ENCODE measurements at regions not wholly inside any gene's neighbourhood (a gene's known extent, or its start where the extent isn't known, plus 50 kb on each side); places are given as distances from the start of the nearest gene placed in this dataset.

DNA sequence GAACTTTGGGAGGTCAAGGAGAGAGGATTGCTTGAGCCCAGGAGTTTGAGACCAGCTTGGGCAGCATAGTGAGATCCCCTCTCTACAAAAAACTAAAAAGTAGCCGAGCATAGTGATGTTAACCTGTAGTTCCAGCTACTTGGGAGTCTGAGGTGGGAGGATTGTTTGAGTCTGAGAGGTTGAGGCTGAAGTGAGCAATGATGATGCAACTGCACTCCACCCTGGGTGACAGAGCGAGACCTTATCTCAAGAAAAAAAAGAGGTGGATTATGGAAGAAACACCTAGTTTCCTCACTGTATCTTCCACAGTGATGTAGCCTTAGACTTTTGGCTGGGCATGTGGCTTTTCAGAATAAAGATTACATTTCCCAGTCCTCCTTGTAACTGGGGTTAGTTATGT lies 237.2 kb upstream of the SPRED2 start:
- DNase-seq: no peak

DNA sequence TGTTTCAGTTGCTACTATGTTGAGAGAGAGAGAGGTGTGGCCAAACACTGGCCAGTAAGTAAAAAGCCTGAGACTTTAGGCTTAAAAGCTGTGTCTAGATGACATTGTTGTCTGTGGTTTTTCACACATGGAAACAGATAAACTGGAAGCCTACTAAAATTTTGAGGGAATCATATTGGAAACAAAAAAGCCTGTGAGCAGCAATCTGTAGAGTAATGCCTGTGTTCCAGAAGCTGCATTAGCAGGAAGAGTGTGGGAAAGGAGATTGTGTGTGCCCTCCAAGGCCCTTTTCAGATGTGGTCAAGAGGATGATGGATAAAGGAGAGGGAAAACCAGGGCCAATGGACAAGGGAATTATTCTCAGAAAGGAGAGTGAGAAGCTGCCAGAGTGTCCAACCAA lies 236.3 kb upstream of the SPRED2 start:
- no peak for DNase-seq

DNA sequence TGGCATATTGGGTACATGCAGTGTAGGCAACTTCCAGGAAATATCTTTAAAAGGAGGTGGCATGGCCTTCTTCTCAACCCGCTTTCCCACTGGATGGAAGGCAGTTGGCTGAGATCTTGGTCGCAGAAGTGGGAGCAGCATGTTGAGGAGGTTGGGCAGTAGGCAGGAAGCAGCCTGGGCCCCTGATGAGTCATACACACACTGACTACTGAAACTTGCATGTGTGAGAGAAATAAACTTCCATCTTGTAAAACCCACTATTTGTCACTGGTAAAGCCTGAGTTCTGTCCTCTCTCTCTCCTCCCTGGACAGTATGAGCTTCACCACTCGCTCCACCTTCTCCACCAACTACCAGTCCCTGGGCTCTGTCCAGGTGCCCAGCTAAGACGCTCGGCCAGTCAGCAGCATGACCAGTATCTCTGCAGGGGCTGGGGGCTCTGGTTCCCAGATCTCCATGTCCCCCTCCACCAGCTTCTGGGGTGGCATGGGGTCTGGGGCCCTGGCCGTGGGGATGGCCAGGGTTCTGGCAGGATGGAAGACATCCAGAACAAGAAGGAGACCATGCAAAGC lies 233.8 kb upstream of the SPRED2 start:
- no peak for DNase-seq

DNA sequence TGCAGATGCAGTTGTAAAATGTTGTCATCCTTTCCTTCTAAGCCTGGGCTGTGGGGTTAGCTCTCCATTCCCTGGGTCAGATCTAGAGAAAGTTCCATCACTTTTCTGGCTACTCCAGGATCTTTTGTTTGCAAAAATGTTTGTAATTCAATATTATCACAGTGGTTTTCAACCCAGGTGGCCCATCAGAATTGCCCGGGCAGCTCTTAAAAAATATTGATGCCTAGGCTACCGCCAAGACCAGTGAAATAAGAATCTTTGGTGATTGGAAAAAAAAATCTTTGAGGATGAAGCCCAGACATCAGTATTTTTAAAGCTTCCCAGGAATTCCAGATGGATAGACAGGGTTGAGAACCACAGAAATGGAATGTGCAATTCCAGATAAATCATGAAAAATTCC lies 232.5 kb upstream of the SPRED2 start:
- no peak for DNase-seq

DNA sequence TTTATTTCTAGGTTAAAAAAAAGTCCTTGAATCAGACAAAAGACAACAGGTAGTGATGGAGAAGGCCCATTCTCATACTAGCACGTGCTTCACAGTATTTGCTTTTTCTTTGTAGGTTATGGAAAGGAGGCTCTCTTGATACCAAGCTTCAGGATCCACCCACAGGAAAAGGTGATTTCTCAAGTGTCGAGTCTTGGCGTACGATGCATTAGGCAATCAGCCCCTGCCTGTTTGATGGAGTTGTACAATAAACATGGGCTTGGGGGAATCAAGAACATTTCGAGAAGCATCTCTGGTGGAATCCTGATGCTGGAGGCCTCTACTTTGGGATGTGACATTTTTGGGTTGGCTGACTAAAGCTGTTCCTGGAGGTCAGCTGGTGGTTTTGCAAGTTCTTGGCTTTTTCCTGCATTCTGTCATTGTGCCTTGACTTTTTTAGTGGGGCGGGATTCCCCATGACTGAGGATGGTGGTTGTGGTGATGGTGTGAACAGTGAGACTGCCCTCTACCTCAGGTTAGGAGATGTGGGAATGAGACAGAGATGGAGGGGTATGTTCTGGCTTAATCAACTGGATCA lies 231.5 kb upstream of the SPRED2 start:
- DNase-seq: no peak

DNA sequence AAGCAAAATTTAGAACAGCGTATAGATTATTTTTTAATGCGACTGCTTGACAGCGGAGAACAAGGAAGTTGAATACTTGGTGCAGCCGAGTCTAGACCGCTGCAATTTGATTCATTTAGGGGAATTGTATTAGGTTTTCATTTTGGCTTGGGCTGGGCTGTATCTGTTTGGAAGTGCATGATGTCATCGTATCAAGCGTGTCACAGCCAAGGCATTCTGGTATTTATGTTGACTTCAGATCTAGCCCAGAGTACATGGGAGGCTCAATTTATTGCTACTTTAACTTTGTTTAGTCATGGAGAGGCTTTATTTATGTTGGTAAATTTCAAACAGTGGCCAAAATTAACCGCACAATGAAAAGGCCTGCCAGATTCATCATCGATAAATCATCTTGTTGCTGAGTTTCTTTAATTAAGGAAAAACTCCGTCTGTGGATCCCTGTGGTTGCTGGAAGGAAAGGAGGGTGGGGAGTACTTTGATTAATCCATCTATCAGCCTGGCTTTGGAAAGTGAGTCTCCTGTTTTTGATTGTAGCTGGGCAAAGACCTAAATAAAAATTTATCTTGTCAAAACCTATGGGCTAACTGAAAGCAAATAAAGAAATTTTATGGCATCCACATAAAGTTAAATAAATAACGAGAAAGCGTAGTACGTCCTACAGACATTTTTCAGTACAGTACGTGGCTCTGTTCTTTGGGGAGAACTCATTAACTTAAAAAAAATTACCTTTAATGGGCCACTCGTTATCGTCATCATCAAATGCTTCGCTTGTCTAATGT lies 230.4 kb upstream of the SPRED2 start:
- peak; percentile 27 for DNase-seq

DNA sequence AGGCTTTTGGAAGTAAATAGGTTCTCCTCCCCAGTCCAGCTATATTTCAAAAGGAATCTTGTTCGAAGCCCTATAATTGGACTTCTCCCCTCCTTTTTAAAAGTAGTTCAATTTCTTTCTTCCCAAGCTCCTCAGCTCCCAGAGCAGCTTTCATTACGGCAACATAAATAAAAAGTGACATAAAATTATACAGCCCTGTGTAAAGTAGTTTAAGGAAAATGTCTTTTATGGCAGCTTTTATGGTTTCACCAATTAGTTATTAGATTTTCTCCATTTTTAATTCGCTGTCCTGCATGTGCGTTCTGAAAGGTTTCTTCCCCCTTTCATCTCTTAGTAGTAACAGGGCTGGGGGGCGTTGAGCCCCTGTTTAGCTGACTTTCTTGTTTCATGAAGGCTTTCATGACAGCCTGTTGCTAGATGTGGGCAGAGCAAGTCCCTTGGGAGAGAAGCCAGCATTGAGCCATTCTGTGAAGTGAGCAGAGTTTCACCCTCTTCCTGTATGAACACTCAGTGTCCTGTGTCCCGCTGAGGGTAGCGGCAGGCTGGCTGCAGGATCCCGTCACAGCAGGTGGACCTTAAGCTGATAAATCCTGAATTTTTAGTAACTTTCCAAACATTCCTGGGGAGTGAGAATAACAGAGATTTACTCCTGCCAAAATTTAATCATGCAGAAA lies 229.7 kb upstream of the SPRED2 start:
- DNase-seq: no peak

DNA sequence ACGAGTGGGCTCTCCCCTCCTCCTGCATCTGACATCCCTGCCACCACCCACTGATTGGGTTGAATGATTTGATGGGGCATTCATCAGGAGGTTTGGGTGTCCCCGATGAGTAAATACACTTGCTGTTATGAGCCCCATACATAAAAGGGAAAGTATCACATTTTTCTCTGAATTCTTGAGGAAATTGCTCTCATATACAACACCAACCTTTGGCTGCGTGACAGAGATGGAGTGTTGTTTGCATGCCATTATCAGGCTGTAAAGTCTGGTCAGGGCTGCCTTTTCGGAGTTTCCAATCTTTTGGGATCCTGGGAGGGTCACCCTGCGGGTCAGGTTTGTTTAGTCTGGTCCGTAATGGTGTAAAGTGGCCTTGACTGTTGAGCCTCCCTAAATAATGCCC lies 227.9 kb upstream of the SPRED2 start:
- DNase-seq: no peak

DNA sequence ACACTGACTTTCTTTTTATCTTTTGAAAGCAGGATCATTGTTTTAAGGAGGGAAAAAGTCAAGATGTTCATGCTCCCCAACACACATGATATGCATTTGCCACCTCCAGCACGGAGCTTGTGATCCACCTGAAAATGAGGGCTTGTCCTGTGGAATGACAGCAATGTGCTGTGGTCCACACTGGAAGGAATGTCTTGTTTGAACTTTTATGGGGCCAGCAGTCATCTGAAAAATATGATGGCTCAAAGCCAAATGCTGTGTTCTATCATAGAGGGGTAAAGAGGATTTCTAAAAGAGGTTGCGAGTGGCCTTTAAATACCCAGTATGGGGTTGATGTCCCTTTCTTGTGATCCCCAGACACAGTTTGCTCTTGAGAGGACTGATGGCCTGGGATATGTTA lies 226.5 kb upstream of the SPRED2 start:
- no peak for DNase-seq

DNA sequence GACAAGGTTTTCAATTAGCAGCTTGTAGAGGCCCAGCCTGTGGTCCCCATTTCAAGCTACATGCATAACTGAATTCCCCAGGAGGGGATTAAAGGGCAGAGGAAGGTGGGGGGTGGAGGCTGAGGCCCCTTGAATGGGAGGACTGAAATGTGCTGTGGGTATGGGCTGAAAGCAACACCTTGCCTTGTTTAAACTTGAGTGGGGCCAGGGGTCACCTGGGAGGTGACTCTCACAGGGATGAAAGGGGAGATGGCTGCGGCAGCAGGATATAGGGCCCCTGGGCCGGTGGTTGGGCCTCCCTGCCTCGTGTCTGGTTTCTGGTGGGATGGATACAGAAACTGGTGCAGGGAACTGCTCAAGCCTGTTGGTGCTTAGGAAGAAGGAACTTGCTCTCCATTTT lies 225.9 kb upstream of the SPRED2 start:
- no peak for DNase-seq

DNA sequence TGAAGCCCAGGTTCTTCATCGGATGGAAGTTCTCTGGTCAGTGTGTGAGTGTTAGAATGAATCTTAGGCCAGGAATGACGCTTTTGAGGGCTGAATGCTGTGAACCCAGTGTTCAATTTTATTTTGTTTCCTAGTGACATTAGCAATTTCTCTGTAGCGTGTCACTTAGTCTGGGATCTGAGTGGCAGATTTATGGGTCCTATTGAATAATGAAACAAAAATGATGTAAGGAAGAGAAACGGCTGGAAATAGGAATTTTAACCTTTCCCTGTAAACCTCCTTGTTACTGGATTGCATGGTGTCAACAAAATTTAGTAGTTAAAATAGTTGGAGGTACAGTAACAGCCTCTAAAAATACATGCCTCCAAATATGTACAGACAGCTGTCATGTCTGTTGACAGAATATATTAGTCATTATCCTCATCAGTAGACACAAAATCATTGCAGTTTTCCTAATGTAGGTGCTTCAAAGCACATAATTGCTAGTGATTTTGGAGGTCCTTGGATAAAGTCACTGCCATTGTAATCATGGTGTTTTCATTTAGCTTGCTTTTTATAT lies 223.8 kb upstream of the SPRED2 start:
- no peak for DNase-seq

DNA sequence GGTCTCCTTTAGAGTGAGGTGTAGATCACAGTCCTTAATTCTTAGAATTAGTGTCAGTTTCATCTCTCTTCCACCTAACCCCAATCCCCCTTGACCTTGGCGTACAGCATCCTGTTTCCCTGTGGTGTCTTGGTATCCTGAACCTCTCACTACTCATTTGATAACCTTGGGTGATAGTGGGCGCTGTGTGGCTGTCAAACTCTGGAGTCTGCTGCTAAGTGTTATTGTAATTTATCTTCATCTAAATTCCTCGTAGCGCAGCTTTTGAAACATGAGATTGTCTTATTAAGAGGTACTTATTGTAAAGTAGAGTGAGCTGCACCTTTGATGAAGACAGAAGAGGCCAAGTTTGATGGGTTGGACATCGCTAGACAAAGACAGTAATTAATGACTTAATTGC lies 222.6 kb upstream of the SPRED2 start:
- no peak for DNase-seq

DNA sequence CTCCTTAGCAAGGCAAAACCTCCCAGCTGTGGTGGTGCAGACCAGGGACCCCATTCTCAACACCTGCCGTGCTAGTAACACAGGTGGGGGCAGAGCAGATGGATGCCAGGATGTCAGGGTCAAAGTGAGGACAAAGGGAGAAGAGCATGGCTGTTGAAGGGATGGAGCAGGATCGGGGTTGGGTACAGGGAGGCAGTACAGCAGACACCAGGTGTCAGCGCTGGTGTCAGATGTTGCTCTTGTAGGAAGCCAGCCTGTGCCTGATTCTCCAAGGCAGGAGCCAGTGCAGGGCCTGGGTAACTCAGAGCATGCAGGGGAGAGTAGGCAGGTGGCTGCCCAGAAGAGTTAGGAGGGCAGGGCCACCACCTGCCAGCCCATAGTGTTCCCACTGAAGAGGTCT lies 222.1 kb upstream of the SPRED2 start:
- no peak for DNase-seq

DNA sequence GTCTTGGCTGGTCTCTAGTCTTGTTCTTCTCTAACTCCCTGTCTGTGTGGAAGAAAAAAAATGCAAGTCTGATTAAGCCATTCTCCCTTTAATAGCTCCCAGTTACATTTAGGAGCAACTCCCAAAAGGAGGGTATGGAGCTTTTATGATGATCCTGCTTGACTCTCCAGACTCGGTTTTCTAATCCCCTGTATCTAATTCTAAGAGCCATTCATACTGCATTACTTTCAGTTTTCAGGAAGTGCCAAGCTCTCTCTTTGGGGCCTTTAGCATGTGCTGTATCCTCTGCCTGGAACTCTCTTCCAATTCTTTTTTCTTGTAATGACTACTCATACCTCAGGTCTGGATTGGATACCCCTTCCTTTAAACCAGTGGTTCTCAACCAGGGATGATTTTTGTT lies 219.7 kb upstream of the SPRED2 start:
- DNase-seq: no peak

DNA sequence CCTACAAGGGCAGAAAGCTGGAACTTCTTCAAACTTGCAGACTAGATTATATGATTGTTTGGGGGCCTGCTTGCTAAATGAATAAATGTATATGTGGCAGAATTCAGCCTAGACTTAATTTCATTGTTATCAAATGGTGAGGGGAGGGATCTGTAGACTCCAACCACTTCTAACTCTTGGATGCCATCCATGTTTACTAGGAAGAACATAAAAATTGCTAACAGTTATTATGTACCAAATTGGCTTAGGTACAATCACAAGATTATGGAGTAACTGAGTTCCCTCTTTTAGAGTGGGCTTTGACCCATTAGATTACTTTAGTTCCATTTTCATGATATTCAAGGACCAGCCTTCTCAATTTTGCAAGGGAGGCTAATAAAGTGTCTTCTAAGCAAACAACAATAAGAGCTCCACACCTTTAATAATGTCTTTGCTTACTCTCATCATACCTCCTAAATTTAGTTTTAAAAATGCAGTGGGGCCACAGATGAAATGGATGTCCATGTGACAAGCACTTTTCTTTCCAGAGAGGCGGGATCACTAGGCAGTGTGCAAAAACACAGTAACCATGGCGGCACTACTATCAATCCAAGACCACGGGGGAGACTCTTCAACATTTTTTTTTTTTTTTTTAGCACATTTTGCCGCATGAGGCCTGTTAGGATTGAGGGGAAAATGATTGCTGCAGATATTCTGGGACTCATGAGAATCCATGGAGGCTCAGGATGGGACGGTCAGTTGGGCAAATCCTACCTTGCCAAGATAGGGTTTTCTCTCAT lies 217.6 kb upstream of the SPRED2 start:
- no peak for DNase-seq

DNA sequence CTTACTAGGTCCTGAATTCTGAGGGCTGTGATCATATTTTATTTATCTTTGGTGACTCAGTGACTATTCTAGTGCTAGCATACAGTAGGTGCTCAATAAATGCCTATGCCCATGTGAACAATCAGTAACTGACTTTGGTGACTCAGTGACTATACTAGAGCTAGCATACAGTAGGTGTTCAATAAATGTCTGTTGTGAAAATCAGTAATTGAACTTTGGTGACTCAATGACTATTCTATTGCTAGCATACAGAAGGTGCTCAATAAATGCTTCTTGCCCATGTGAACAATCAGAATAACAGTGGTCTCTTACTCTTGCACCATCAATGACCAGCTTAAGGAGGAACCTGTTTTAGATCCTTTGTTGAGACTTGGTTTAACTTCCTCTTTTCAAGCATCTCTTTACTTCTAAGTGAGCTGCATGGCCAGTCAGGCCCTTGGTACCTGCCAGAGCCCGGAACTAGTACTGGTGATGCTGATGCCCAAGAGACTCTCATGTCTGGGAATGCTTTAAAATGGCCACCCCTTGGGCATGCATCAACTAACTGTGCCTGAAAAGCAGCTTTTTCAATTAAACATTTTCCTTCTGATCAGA lies 214.9 kb upstream of the SPRED2 start:
- DNase-seq: no peak

DNA sequence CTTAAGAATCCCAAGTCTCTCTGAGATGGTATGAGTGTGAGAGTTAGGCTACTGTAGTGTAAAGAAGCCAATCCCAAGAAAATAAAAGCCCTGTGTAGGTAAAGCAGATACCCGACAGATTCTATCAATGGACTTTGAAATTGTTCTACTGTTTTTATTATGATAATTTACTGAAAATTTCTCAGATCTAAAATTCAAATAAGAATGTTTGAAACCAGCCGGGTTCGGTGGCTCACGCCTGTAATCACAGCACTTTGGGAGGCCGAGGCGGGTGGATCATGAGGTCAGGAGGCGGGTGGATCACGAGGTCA lies 208.3 kb upstream of the SPRED2 start:
- DNase-seq: no peak

DNA sequence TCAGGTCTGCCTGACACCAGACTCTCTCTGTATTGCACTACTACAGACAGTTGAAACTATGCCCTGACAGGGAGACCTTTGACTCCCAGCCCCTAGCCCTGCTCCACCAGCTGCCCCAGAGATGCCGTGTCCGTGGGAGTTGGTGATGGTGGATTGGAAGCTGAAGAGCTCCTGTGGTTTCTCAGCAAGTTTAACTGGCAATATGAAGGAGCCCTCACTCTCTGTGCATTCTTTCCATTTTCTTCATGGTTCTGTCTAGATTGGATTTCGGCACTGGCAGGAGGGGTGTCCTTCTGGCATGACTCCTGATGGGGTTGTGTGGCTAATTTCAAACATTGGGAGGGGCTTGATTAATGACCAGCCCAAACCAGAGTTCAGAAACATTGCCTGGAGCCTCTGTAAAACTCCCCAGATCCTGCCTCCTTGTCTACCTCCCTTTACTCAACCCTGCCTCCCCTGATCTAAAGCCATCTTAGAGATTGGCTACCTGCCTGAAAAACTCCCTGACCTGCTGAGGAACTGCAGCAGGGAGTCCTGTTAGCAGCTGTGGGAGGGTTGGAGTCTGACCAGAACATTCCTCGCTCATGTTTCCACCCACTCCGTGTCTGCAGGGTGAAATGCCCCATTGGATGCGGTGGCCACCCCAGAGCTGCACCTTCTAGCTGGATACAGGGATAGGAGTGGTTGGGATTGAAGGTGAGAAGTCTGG lies 206.9 kb upstream of the SPRED2 start:
- no peak for DNase-seq

DNA sequence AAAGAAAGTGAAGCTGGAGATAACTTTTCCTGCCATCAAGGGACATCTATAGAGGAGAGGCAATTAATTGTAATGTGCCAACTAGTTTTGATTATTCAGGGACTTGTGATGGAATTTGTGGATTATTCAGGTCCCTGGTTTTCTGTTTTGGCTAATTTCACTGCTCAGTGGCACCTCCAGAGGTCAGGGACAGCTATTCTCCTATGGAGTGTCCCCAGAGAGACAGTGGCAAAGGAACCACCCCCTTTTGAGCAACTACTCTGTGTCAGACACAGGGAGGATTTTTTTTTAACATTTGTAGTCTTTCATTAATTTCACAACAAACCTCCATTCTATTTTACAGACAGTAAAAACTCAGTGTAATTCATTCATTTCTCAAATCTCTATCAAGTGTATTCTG lies 206.0 kb upstream of the SPRED2 start:
- no peak for DNase-seq

DNA sequence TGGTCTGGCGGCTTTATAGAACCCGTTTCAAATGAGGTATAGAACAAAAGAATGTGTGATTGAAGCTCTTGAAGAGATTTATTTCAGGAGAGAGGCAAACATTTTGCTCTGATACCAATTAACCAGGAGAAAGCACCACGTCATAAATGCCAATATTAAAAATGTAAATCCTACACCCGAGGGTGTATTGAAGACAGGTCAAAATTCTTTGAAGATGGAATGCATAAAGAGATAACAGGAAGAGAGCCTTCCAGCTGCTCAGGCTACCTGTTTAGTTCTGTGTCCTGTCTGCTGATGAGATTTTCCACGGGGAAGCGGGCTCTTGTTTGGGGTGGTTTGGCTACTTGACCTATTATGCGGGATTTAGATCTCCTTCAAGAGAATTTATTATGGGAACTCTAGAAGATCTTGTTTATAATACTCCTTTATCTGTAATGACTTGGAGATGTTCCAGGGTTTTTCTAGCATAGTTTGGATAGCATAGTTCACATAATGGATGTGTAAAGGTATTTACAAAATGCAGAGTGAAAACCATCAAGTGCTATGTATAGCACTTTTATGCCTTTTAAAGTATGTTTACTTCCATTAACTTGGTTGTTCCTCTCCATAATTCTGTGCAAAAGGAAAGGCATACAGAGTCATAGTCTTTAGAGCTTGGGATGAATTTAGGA lies 204.5 kb upstream of the SPRED2 start:
- DNase-seq: no peak

DNA sequence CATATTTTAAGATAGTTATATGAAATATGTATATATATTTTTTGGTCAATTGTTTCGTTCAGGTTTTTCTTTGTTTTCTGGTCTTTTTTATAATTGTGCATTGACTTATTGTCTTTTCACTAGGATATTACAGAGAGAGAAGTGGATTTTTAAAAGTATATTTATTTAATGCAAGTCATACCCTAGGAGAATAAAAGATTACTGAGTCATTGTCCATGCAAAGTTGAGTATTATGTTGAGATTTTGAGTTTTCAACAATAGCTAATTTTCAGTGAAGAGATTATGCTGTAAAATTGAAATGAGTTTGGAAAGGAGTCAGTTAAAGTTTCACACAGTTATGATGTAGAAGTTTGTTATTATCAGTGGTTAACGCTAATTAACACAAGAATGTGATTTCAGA lies 203.6 kb upstream of the SPRED2 start:
- no peak for DNase-seq
